ENCODE measurements at regions not wholly inside any gene's neighbourhood (a gene's known extent, or its start where the extent isn't known, plus 50 kb on each side); places are given as distances from the start of the nearest gene placed in this dataset.

DNA sequence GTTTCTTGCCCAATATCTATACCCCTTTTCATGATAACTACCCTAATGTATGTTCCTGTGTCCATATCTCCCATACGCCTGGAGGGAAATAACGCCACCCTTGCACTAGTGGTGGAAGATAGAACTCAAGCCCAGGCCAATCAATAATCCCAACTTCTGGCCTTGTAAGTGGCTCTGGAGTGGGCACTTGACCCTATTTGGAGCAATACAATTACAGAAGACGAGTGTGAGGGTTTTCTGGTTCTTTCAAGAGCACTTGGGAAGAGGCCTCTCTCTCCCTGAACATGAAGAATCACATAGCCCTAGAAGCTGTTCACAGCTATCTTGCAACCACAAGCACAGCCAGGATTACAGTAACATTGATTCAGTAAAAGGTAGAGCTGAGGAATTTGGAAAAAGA is 217.9 kb downstream of the RAB11FIP4 start:
- no peaks in the 10 kb centered on the region for H3K9me2 ChIP-seq (replicated peaks; ENCODE audit: insufficient read depth)
- DNase-seq (ENCODE audit: low spot score): no peak
- no peak for TF ChIP-seq EZH2phosphoT487 (IDR thresholded peaks at IDR 0.05; ENCODE audit: low read depth, severe bottlenecking, unreplicated experiment)
- TF ChIP-seq, protein P1, sequence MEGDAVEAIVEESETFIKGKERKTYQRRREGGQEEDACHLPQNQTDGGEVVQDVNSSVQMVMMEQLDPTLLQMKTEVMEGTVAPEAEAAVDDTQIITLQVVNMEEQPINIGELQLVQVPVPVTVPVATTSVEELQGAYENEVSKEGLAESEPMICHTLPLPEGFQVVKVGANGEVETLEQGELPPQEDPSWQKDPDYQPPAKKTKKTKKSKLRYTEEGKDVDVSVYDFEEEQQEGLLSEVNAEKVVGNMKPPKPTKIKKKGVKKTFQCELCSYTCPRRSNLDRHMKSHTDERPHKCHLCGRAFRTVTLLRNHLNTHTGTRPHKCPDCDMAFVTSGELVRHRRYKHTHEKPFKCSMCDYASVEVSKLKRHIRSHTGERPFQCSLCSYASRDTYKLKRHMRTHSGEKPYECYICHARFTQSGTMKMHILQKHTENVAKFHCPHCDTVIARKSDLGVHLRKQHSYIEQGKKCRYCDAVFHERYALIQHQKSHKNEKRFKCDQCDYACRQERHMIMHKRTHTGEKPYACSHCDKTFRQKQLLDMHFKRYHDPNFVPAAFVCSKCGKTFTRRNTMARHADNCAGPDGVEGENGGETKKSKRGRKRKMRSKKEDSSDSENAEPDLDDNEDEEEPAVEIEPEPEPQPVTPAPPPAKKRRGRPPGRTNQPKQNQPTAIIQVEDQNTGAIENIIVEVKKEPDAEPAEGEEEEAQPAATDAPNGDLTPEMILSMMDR (IDR thresholded peaks at IDR 0.05; ENCODE audit: poor library complexity): no peak
- TF ChIP-seq EZH2 (IDR thresholded peaks at IDR 0.05; ENCODE audit: borderline replicate concordance): no peak
- no peak overlapping the region for H3K4me3 ChIP-seq
- WGBS (ENCODE audit: low lambda C conversion rate, missing lambda C conversion rate): 92% methylated on average over 3 of the region's 3 CpGs
- no peak overlapping the region for H3K27ac ChIP-seq
- no peaks in the 10 kb centered on the region for H3K4me1 ChIP-seq (ENCODE audit: insufficient read depth)
- H4K20me1 ChIP-seq (ENCODE audit: insufficient read depth, poor library complexity, severe bottlenecking): no peaks in the 10 kb centered on the region
- H3K4me2 ChIP-seq: no peak overlapping the region
- H3K79me2 ChIP-seq: no peaks in the 10 kb centered on the region
- H3K27me3 ChIP-seq: no peaks in the 10 kb centered on the region
- no peaks in the 10 kb centered on the region for H3K36me3 ChIP-seq (replicated peaks; ENCODE audit: insufficient read depth, low read depth)
- no peak overlapping the region for H2AFZ ChIP-seq
- H3K9me3 ChIP-seq (ENCODE audit: low read depth): no peaks in the 10 kb centered on the region

- DNase-seq (ENCODE audit: low spot score): no peak
- TF ChIP-seq, protein P1 (IDR thresholded peaks at IDR 0.05; ENCODE audit: poor library complexity): no peak
- TF ChIP-seq EZH2 (IDR thresholded peaks at IDR 0.05; ENCODE audit: borderline replicate concordance) (no peak), EZH2phosphoT487 (IDR thresholded peaks at IDR 0.05; ENCODE audit: low read depth, severe bottlenecking, unreplicated experiment) (no peak)
- Histone ChIP-seq H3K9me3 (ENCODE audit: low read depth) (no peaks in the 10 kb centered on the region), H2AFZ (no peak overlapping the region), H3K27me3 (no peaks in the 10 kb centered on the region), H3K4me3 (no peak overlapping the region), H3K9me2 (replicated peaks; ENCODE audit: insufficient read depth) (no peaks in the 10 kb centered on the region), H3K4me1 (ENCODE audit: insufficient read depth) (no peaks in the 10 kb centered on the region), H3K4me2 (no peak overlapping the region), H4K20me1 (ENCODE audit: insufficient read depth, poor library complexity, severe bottlenecking) (no peaks in the 10 kb centered on the region), H3K27ac (no peak overlapping the region), H3K36me3 (replicated peaks; ENCODE audit: insufficient read depth, low read depth) (no peaks in the 10 kb centered on the region), H3K79me2 (no peaks in the 10 kb centered on the region)
- whole genome bisulfite sequencing (ENCODE audit: low lambda C conversion rate, missing lambda C conversion rate): 94% methylated on average over 3 of the region's 3 CpGs
These were observed 217.3 kb downstream of the RAB11FIP4 start for GRCh38 chr17:31608659-31609254.

GRCh38 chr17:31605761-31606160 is 214.3 kb downstream of the RAB11FIP4 start:
- no peak for TF ChIP-seq EZH2 (IDR thresholded peaks at IDR 0.05; ENCODE audit: borderline replicate concordance)
- TF ChIP-seq, protein P1 (IDR thresholded peaks at IDR 0.05; ENCODE audit: poor library complexity): no peak
- TF ChIP-seq EZH2phosphoT487 (IDR thresholded peaks at IDR 0.05; ENCODE audit: low read depth, severe bottlenecking, unreplicated experiment): no peak
- no peak for DNase-seq (ENCODE audit: low spot score)
- Histone ChIP-seq H3K4me2 (no peak overlapping the region), H3K4me3 (no peak overlapping the region), H3K9me2 (replicated peaks; ENCODE audit: insufficient read depth) (no peaks in the 10 kb centered on the region), H2AFZ (no peak overlapping the region), H3K79me2 (no peaks in the 10 kb centered on the region), H3K36me3 (replicated peaks; ENCODE audit: insufficient read depth, low read depth) (no peaks in the 10 kb centered on the region), H3K27me3 (no peaks in the 10 kb centered on the region), H3K4me1 (ENCODE audit: insufficient read depth) (no peaks in the 10 kb centered on the region), H3K9me3 (ENCODE audit: low read depth) (no peaks in the 10 kb centered on the region), H3K27ac (no peak overlapping the region), H4K20me1 (ENCODE audit: insufficient read depth, poor library complexity, severe bottlenecking) (no peaks in the 10 kb centered on the region)
- 88% methylated on average over 1 of the region's 1 CpG for WGBS (ENCODE audit: low lambda C conversion rate, missing lambda C conversion rate)

All from hepatocyte (in vitro differentiated cells).